GM12865 (cell line): ENCODE measurements at regions not wholly inside any gene's neighbourhood (a gene's known extent, or its start where the extent isn't known, plus 50 kb on each side); places are given as distances from the start of the nearest gene placed in this dataset.

Experiments
- DNase-seq: peaks from one replicate; pipeline ENCODE4 v3.0.0; 2010; ENCODE audit warnings: low read depth
- H3K4me3 ChIP-seq: 2 replicates; pipeline ENCODE4 v1.5.1; 2011; ENCODE audit warnings: mild to moderate bottlenecking, low read depth, low read length, control low read depth
- TF ChIP-seq, protein P1 (sequence below): IDR thresholded peaks from 2 replicates; pipeline ENCODE4 v1.5.1; 2011; ENCODE audit warnings: low read length, control low read depth, low read depth, inconsistent platforms; ENCODE audit not compliant: insufficient read depth; ENCODE audit errors: missing control alignments

DNA sequence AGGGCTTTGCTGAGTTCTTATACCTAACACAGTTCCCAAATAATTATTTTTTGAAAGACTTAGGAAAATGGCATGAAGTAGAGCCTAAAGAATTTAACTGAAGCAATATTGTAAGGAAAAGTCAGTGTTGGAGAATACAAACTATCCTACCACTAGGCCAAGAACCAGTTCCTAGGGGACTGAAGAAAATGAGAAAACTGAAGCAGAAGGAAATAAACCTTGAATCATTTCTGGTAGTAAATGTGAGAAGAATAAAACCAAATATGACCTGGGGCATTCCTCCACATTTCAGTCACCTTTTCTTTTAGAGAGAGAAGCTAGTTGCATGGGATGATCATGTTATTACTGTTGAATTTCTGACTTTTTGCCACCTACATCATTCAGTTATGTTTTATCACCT, 1393.9 kb upstream of the C9orf72 start:
- no peak for DNase-seq
- H3K4me3 ChIP-seq: no peak overlapping the region

DNA sequence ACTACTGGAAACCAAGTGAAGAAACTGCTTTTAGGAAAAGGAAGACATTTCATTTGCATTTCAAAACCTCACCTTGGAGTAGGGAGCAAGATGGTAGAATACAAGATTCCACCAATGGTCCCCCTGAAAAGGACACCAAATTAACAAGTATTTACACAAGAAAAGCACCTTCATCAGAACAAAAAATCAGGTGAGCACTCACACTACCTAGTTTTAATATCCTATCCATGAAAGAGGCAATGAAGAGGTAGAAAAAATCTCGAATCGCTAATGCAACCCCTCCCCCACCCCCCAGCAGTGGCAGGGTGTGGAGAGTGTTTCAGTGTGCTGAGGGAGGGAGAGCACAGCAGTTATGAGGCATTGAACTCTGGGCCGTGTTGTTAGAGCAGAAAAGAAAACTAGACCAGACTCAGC, 1397.0 kb upstream of the C9orf72 start:
- TF ChIP-seq, protein P1, sequence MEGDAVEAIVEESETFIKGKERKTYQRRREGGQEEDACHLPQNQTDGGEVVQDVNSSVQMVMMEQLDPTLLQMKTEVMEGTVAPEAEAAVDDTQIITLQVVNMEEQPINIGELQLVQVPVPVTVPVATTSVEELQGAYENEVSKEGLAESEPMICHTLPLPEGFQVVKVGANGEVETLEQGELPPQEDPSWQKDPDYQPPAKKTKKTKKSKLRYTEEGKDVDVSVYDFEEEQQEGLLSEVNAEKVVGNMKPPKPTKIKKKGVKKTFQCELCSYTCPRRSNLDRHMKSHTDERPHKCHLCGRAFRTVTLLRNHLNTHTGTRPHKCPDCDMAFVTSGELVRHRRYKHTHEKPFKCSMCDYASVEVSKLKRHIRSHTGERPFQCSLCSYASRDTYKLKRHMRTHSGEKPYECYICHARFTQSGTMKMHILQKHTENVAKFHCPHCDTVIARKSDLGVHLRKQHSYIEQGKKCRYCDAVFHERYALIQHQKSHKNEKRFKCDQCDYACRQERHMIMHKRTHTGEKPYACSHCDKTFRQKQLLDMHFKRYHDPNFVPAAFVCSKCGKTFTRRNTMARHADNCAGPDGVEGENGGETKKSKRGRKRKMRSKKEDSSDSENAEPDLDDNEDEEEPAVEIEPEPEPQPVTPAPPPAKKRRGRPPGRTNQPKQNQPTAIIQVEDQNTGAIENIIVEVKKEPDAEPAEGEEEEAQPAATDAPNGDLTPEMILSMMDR: no peak
- no peak overlapping the region for H3K4me3 ChIP-seq
- no peak for DNase-seq

More for the DNA sequence above, 1393.9 kb upstream of the C9orf72 start:
- TF ChIP-seq, protein P1: no peak

DNA sequence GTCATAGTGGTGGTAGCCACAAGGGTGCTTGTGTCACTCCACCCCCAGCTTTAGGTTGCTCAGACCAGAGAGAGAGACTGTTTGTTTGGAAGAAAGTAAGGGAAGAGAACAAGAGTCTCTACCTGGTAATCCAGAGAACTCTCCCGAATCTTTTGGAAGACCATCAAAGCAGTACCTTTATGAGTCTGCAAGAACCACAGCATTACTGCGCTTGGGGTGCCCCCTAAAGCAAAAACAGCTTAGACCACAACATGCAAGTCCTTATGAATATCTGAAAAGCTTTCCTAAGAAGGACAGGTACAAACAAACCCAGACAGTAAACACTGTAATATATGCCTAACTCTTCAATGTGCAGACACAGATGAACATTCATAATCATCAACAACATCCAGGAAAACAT, 1398.6 kb upstream of the C9orf72 start:
- DNase-seq: no peak
- H3K4me3 ChIP-seq: no peak overlapping the region
- TF ChIP-seq, protein P1: no peak

GRCh38 chr9:28976250-28976649, 1403.0 kb upstream of the C9orf72 start:
- TF ChIP-seq, protein P1: no peak
- H3K4me3 ChIP-seq: no peak overlapping the region
- DNase-seq: no peak

DNA sequence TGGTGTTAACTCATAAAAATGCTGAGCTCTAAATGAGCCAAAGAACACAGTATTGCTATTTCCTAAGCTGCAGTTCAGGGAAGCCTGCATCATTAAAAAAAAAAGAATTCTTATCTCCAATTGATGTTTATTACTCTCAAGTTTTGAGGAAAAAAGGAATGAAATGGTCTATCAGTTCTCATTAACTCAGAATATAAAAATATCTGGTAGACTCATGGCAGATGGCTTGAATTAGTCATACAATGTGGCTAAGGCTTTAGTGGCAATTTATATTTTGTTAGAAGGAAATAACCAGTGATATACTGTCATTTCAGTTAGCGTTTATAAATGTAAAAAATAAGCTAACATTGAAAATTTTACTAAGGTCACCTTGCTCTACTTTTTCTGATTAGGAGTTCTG, 1403.4 kb upstream of the C9orf72 start:
- TF ChIP-seq, protein P1: no peak
- no peak overlapping the region for H3K4me3 ChIP-seq
- DNase-seq: no peak

DNA sequence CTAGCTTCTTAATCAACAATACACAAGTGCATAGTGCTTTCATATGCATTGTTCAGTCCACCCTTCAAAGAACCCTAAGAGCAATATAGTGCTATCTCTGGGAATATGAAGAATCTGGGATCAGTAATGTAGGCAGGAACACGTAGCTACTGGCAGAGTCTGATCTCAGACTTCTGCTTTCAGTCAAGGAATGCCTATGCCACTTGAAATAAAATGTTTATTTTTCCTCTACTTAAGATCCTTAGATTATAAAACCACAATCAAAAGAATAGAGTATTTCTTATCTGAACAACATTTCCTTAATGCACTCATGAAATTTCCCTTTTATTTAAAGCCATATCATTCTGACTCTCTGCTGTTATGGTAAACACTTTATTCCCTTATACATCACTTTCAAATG, 1407.8 kb upstream of the C9orf72 start:
- DNase-seq: no peak
- no peak overlapping the region for H3K4me3 ChIP-seq
- TF ChIP-seq, protein P1: no peak

- H3K4me3 ChIP-seq: no peak overlapping the region
- DNase-seq: no peak
- TF ChIP-seq, protein P1: no peak
Observed at GRCh38 chr9:28981711-28982110, 1408.4 kb upstream of the C9orf72 start.
